BJ (cell line): ENCODE measurements at regions not wholly inside any gene's neighbourhood (a gene's known extent, or its start where the extent isn't known, plus 50 kb on each side); places are given as distances from the start of the nearest gene placed in this dataset.

Experiments used
- CTCF ChIA-PET: fragments of 350-600 bp; formaldehyde crosslinking; extraction: SDS; loops from one replicate; lab custom pipeline; 2021; ENCODE audit warnings: antibody characterized with exemption, inconsistent platforms; lab: Yijun Ruan, JAX
- POLR2A ChIA-PET: fragments of 300-600 bp; sonication (Branson Sonifier 250); formaldehyde crosslinking; extraction: SDS; loops from one replicate; lab custom pipeline; 2021; ENCODE audit warnings: antibody characterized with exemption; lab: Charles Lee
- DNase-seq: peaks from one replicate; pipeline ENCODE4 v3.0.0-alpha.2; 2011; ENCODE audit warnings: low read depth
- H3K27me3 ChIP-seq: 2 replicates; pipeline ENCODE4 v1.6.0; 2011; ENCODE audit warnings: low read length; ENCODE audit not compliant: control insufficient read depth, insufficient read depth
- H3K36me3 ChIP-seq: 2 replicates; pipeline ENCODE4 v1.5.1; 2011; ENCODE audit warnings: low read length; ENCODE audit not compliant: control insufficient read depth, insufficient read depth
- H3K4me3 ChIP-seq: 2 replicates; pipeline ENCODE4 v1.5.1; 2011; ENCODE audit warnings: low read depth, mild to moderate bottlenecking, control low read depth, low read length
- TF ChIP-seq, protein P1 (sequence below): IDR thresholded peaks from 2 replicates; pipeline ENCODE4 v1.5.1; 2011; ENCODE audit warnings: low read depth, mild to moderate bottlenecking, control low read depth, inconsistent platforms, low read length, moderate library complexity; ENCODE audit not compliant: insufficient read depth

DNA sequence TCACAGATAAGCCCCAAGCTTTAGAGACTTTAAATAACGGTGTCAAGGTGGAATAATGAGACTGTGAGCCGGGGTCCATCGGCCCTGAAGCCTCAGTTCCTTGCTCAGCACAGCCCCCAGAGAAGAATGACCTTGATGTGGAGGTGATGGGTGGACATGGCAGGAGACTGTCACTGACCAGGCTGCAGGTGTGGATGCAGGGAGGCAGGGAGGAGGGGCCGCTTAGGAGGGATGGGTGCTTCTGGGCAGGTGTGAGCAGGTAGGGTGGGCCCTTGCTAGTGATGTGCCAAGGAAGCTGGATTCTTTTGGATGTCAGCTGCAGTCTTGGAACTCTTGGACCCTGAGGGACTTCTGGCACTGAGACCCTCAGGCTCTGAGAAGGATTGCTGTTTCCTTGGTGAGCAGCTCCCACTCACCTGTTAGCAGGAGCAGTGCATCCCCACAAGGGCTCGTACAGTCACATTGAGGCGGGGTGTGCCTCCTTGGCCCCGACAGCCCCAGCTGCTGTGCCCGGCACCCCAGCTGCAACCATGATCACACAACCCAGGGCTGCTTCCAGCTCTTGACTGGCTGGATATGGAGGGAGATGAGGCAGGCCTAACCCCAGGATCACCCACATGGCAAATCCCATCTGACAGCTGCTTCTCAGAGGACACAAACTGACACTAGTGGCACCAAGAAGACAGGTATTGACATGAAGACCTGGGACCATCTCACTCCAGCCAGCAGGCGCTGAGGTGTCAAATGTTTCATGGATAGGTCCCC, 209.8 kb upstream of the HDAC4 start:
- ChIA-PET POLR2A (no interaction called here), CTCF (no interaction called here)
- Histone ChIP-seq H3K4me3 (no peak overlapping the region), H3K36me3 (no peaks in the 10 kb centered on the region), H3K27me3 (no peaks in the 10 kb centered on the region)
- TF ChIP-seq, protein P1, sequence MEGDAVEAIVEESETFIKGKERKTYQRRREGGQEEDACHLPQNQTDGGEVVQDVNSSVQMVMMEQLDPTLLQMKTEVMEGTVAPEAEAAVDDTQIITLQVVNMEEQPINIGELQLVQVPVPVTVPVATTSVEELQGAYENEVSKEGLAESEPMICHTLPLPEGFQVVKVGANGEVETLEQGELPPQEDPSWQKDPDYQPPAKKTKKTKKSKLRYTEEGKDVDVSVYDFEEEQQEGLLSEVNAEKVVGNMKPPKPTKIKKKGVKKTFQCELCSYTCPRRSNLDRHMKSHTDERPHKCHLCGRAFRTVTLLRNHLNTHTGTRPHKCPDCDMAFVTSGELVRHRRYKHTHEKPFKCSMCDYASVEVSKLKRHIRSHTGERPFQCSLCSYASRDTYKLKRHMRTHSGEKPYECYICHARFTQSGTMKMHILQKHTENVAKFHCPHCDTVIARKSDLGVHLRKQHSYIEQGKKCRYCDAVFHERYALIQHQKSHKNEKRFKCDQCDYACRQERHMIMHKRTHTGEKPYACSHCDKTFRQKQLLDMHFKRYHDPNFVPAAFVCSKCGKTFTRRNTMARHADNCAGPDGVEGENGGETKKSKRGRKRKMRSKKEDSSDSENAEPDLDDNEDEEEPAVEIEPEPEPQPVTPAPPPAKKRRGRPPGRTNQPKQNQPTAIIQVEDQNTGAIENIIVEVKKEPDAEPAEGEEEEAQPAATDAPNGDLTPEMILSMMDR, result no peak
- DNase-seq, result no peak

- TF ChIP-seq, protein P1, result no peak
- Histone ChIP-seq H3K36me3 (no peaks in the 10 kb centered on the region), H3K27me3 (no peaks in the 10 kb centered on the region), H3K4me3 (no peak overlapping the region)
- CTCF ChIA-PET, result no interaction called here
- POLR2A ChIA-PET, result no interaction called here
- no peak for DNase-seq
These were observed 208.9 kb upstream of the HDAC4 start for GRCh38 chr2:239609607-239610310.

GRCh38 chr2:239609162-239609561, 208.3 kb upstream of the HDAC4 start:
- H3K4me3 ChIP-seq, result no peak overlapping the region
- no peak for DNase-seq
- POLR2A ChIA-PET, result no interaction called here
- TF ChIP-seq, protein P1, result no peak
- CTCF ChIA-PET, result no interaction called here
- no peaks in the 10 kb centered on the region for H3K27me3 ChIP-seq
- no peaks in the 10 kb centered on the region for H3K36me3 ChIP-seq

- DNase-seq, result no peak
- ChIA-PET POLR2A (no interaction called here), CTCF (no interaction called here)
- Histone ChIP-seq H3K4me3 (no peak overlapping the region), H3K36me3 (no peaks in the 10 kb centered on the region), H3K27me3 (no peaks in the 10 kb centered on the region)
- TF ChIP-seq, protein P1, result no peak
These were observed 207.9 kb upstream of the HDAC4 start for GRCh38 chr2:239608723-239609122.

DNA sequence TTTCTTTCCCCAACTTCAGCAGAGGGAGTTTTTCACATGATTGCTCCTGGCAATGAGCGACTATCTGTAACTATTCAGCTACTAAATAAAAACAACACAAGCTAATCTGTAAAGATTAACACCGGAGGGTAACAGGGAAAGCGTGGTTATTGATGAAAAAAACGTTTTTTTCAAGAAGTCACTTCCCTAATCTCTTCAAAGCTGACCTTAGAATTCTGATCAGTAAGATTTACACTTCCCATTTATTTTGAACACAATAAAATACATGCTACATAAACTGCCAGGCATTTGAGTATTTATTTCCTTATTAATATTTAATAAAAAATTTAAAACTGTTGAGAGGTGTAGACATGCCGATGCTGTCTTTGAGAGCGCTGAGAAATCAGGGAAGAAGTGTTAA, 207.4 kb upstream of the HDAC4 start:
- CTCF ChIA-PET, result no interaction called here
- H3K4me3 ChIP-seq, result no peak overlapping the region
- DNase-seq, result no peak
- TF ChIP-seq, protein P1, result no peak
- H3K27me3 ChIP-seq, result no peaks in the 10 kb centered on the region
- POLR2A ChIA-PET, result no interaction called here
- no peaks in the 10 kb centered on the region for H3K36me3 ChIP-seq
